ENCODE measurements at regions not wholly inside any gene's neighbourhood (a gene's known extent, or its start where the extent isn't known, plus 50 kb on each side); places are given as distances from the start of the nearest gene placed in this dataset.

DNA sequence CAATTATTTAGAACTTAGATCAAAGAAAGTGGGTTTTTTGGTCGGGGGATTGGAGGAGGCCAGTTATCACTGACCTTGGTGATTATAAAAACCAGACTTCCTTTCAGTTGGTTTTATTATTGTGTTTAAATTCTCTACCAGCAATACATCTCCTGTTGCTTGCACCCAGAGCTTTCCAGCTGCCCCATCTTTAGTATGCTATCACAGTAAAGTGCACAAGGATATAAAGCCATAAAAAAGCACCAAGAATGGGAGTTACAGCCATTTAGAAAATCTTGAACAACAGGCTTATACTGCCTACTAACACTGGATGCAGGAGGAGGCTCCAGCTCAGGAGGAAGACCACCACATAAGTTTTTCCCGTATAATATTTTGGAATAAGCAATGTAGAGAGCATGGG lies 148.7 kb upstream of the OSR1 start:
- DNase-seq = no peak
- Mint-ChIP-seq H3K9me3 (no peaks in the 10 kb centered on the region), H3K36me3 (ENCODE audit: insufficient read depth) (no peaks in the 10 kb centered on the region), H3K4me3 (no peak overlapping the region), H3K27me3 (ENCODE audit: low read depth) (peaks cover 6% of the 10 kb centered on the region), H3K4me1 (ENCODE audit: low read depth) (no peaks in the 10 kb centered on the region)
- ATAC-seq = no peak

DNA sequence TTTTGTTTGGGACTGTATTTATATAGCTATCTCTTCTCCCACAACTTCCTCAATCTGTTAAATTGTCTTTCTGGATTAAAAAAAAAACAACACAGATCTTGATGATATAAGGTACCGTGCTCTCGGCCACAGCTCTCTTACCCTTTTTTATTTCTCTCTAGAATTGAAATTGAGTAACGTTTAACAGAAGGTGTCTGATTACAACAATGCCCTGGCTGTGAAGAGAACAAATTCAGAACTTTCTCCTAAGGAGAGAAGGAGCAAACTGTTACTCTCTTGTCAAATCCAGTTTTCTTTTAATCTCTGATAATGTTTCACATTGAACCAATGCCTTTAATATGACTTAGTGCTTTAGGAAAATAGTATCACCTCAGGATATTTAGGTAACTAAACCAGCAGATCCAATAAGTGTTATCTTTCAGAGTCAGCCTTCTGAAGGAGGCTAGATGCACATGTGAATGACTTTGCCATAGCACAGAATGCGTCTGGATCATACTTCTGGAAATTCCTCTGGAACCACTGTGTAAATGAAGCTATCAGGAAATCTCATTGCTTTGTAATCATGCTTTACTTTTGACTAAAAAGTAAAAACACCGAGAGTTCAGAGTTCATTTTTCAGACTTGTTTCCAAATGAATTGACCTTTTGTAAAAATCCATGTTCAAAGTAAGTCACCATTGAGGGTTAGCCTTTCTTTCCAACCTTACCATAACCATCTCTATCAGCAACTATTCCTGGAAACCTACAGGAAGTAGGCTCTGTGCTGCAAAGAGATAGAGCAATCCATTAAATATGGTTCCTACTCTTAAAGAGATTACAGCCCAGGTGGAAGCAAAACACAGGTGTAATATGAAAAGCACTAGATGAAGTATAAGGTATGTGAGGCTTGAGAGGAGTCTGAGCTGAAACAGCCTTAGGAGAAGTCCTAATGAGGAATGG lies 147.0 kb upstream of the OSR1 start:
- H3K9me3 Mint-ChIP-seq = no peaks in the 10 kb centered on the region
- peaks cover 6% of the 10 kb centered on the region for H3K27me3 Mint-ChIP-seq (ENCODE audit: low read depth)
- no peak for DNase-seq
- no peak for ATAC-seq
- H3K4me1 Mint-ChIP-seq (ENCODE audit: low read depth) = no peaks in the 10 kb centered on the region
- H3K4me3 Mint-ChIP-seq = no peak overlapping the region
- no peaks in the 10 kb centered on the region for H3K36me3 Mint-ChIP-seq (ENCODE audit: insufficient read depth)

GRCh38 chr2:19504400-19505198 lies 146.2 kb upstream of the OSR1 start:
- Mint-ChIP-seq H3K36me3 (ENCODE audit: insufficient read depth) (no peaks in the 10 kb centered on the region), H3K9me3 (no peaks in the 10 kb centered on the region), H3K4me3 (no peak overlapping the region), H3K4me1 (ENCODE audit: low read depth) (no peaks in the 10 kb centered on the region), H3K27me3 (ENCODE audit: low read depth) (peaks cover 6% of the 10 kb centered on the region)
- DNase-seq (no peak), ATAC-seq (no peak)

DNA sequence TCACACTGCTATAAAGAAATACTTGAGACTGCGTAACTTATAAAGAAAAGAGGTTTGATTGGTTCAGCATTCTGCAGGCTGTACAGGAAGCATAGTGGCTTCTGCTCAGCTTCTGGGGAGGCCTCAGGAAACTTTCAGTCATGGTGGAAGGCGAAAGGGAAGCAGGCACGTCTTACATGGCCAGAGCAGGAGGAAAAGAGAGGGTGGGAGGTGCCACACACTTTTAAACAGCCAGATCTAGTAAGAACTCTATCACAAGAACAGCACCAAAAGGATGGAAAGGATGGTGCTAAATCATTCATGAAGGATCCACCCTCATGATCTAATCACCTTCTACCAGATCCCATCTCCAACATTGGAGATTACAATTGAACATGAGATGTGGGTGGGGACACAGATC lies 145.5 kb upstream of the OSR1 start:
- no peak for ATAC-seq
- peaks cover 6% of the 10 kb centered on the region for H3K27me3 Mint-ChIP-seq (ENCODE audit: low read depth)
- H3K4me1 Mint-ChIP-seq (ENCODE audit: low read depth) = no peaks in the 10 kb centered on the region
- no peaks in the 10 kb centered on the region for H3K36me3 Mint-ChIP-seq (ENCODE audit: insufficient read depth)
- H3K9me3 Mint-ChIP-seq = no peaks in the 10 kb centered on the region
- DNase-seq = no peak
- no peak overlapping the region for H3K4me3 Mint-ChIP-seq

DNA sequence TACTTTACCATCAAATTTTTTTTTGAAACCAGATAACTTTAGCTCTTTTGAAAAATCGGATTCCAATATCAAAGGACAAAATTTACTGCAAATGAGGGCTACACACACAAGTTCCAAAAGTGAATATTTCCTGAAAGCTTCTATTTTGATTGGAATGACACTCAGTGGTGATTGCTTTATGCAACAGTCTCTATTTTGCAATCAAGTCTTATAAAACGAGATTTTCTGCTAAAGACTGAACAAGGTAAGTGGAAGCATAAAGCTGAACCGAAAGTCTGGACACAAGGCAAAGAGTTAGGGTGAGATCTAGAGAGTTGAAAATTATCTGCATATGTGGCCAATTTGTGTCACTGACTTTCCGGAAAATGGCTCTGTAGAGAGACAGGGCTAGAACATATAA lies 145.0 kb upstream of the OSR1 start:
- H3K4me3 Mint-ChIP-seq = no peak overlapping the region
- DNase-seq = no peak
- H3K9me3 Mint-ChIP-seq = no peaks in the 10 kb centered on the region
- no peaks in the 10 kb centered on the region for H3K4me1 Mint-ChIP-seq (ENCODE audit: low read depth)
- H3K27me3 Mint-ChIP-seq (ENCODE audit: low read depth) = peaks cover 6% of the 10 kb centered on the region
- ATAC-seq = no peak
- no peaks in the 10 kb centered on the region for H3K36me3 Mint-ChIP-seq (ENCODE audit: insufficient read depth)

DNA sequence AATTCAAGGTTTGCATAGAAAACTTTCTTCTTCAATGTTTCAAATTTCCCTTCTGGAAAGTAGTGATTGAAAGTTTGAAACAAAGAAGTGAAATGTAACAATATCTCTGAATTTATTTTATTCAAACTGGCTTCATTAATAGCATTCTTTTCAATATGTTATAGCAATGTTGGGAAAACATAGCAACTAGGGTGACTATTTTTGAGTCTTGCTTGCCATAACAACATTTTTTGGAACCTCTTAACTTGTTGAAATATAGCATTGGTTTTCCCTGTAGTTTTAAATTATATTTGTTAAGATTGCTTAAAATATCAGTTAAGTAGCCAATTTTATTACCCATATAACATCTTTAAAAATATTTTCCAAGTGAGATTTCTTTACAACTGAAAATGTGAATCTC lies 141.7 kb upstream of the OSR1 start:
- Mint-ChIP-seq H3K36me3 (ENCODE audit: insufficient read depth) (no peaks in the 10 kb centered on the region), H3K4me1 (ENCODE audit: low read depth) (no peaks in the 10 kb centered on the region), H3K4me3 (no peak overlapping the region), H3K9me3 (no peaks in the 10 kb centered on the region), H3K27me3 (ENCODE audit: low read depth) (peaks cover 3% of the 10 kb centered on the region)
- DNase-seq (no peak), ATAC-seq (no peak)

DNA sequence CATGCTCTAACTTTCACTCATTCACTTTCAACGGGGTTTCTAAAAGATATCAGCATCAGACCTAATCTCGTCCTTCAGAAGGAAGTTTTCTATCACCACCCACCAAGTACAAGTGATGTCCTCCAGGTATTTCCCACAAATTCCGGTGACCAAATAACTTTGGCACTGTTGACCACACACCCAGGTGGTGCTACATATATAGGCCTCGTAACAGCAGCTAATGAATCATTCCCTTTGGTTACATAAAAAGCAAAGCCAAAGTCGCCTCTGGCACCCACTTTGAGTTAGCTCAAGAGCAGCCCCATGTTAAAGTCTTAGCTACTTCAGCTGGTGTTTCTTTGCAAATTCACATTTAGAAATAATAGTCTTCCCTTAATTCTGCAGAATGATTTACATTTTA lies 138.2 kb upstream of the OSR1 start:
- DNase-seq = no peak
- Mint-ChIP-seq H3K36me3 (ENCODE audit: insufficient read depth) (no peaks in the 10 kb centered on the region), H3K4me1 (ENCODE audit: low read depth) (no peaks in the 10 kb centered on the region), H3K27me3 (ENCODE audit: low read depth) (peaks cover 7% of the 10 kb centered on the region), H3K9me3 (no peaks in the 10 kb centered on the region), H3K4me3 (no peak overlapping the region)
- ATAC-seq = no peak

GRCh38 chr2:19494241-19494640 lies 135.8 kb upstream of the OSR1 start:
- peaks cover 23% of the 10 kb centered on the region for H3K27me3 Mint-ChIP-seq (ENCODE audit: low read depth)
- H3K4me3 Mint-ChIP-seq = no peak overlapping the region
- DNase-seq (no peak), ATAC-seq (no peak)
- no peaks in the 10 kb centered on the region for H3K36me3 Mint-ChIP-seq (ENCODE audit: insufficient read depth)
- no peaks in the 10 kb centered on the region for H3K9me3 Mint-ChIP-seq
- H3K4me1 Mint-ChIP-seq (ENCODE audit: low read depth) = no peaks in the 10 kb centered on the region

GRCh38 chr2:19491796-19492195 lies 133.4 kb upstream of the OSR1 start:
- DNase-seq (no peak), ATAC-seq (no peak)
- Mint-ChIP-seq H3K27me3 (ENCODE audit: low read depth) (peaks cover 23% of the 10 kb centered on the region), H3K4me3 (no peak overlapping the region), H3K36me3 (ENCODE audit: insufficient read depth) (no peaks in the 10 kb centered on the region), H3K4me1 (ENCODE audit: low read depth) (peaks cover 2% of the 10 kb centered on the region), H3K9me3 (no peaks in the 10 kb centered on the region)

DNA sequence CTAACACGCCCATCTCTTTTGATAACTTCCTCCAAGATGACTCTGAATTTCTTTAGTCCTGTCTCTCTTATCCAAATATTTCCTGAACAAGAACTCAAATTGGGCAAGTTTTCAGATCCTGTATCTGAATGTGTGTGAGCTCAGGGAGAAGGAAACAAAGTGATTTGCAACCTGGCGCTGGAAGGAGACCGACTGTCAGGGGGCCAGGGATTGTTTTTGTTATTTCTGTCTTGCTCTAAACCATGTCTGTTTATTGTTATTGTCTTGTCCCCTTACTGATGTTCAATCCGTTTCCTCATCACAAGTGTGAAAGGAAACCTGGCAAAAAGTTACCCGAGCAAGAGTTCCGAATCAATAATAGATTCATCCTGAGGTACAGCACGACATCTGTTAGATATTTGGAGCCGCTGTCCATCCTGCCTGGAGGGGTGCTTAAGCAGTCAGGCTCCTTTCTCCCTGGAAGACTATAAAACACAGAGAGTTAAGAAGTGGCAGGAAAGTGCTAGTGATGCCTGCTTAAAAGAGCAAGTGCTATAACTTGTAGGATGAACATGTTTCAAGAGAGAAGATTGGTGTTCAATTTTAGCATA lies 132.5 kb upstream of the OSR1 start:
- ATAC-seq = no peak
- Mint-ChIP-seq H3K27me3 (ENCODE audit: low read depth) (peaks cover 23% of the 10 kb centered on the region), H3K9me3 (no peaks in the 10 kb centered on the region), H3K4me3 (no peak overlapping the region), H3K36me3 (ENCODE audit: insufficient read depth) (no peaks in the 10 kb centered on the region), H3K4me1 (ENCODE audit: low read depth) (peaks cover 2% of the 10 kb centered on the region)
- no peak for DNase-seq

DNA sequence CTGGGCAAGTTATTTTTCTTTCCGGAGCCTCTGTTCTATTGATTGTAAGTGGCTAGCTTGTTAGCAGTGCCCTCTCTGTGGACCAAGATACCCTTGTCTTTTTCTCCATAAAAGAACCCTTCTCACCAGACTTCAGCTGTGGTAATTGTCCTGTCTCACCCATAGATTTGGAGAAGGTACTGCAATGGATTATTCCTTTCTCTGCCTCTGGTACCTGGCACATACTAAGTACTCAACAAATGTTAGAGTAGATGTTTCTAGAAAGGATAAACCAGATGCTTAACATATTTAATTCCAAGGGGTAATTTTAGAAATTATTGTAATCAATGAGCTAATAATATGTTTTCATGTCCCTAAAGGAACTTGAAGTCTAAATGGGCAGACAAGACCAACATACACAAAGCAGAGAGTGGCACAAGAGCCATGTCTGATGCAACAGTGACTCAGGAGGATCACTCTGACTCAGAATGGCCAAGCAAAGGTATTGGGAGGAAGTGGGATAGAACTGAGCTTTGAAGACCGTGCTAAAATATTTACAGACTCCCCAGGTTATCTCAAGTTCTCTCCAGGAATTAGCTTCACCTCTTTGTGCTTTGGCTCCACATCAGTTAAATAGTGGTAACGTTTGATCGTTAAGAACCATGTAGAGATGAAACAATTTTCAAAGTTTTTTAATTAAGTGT lies 129.7 kb upstream of the OSR1 start:
- Mint-ChIP-seq H3K36me3 (ENCODE audit: insufficient read depth) (no peaks in the 10 kb centered on the region), H3K4me1 (ENCODE audit: low read depth) (peaks cover 2% of the 10 kb centered on the region), H3K4me3 (no peak overlapping the region), H3K27me3 (ENCODE audit: low read depth) (peaks cover 20% of the 10 kb centered on the region), H3K9me3 (no peaks in the 10 kb centered on the region)
- DNase-seq (no peak), ATAC-seq (no peak)

DNA sequence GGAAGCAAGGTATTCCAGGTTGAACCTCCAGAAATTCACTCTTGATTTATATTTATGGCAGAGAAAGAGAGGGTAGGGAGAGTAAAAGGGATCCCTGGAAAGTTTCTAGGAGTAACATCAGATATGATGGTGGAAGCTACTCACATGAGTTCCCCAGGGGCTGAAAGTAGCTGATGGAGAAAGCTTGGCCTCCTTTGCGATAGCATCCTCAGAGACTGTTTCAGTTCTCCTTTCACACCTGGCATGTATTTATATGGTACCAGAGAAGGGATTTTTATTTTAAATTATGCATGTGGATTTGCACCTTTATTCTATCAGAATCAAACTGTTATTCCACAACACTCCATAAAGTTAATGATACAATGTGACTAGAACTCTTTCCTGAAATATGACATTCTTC lies 126.3 kb upstream of the OSR1 start:
- peaks cover 2% of the 10 kb centered on the region for H3K4me1 Mint-ChIP-seq (ENCODE audit: low read depth)

GRCh38 chr2:19480673-19481072 lies 122.2 kb upstream of the OSR1 start:
- Mint-ChIP-seq H3K9me3 (no peaks in the 10 kb centered on the region), H3K4me3 (no peak overlapping the region), H3K27me3 (ENCODE audit: low read depth) (peaks cover 6% of the 10 kb centered on the region), H3K36me3 (ENCODE audit: insufficient read depth) (no peaks in the 10 kb centered on the region), H3K4me1 (ENCODE audit: low read depth) (no peaks in the 10 kb centered on the region)
- ATAC-seq (no peak), DNase-seq (no peak)

More for the DNA sequence above, 126.3 kb upstream of the OSR1 start:
- H3K27me3 Mint-ChIP-seq (ENCODE audit: low read depth) = peaks cover 9% of the 10 kb centered on the region
- H3K36me3 Mint-ChIP-seq (ENCODE audit: insufficient read depth) = no peaks in the 10 kb centered on the region
- H3K9me3 Mint-ChIP-seq = no peaks in the 10 kb centered on the region
- DNase-seq = no peak
- H3K4me3 Mint-ChIP-seq = no peak overlapping the region
- ATAC-seq = no peak

GRCh38 chr2:19479666-19480065 lies 121.2 kb upstream of the OSR1 start:
- H3K4me1 Mint-ChIP-seq (ENCODE audit: low read depth) = peaks cover 4% of the 10 kb centered on the region
- H3K36me3 Mint-ChIP-seq (ENCODE audit: insufficient read depth) = no peaks in the 10 kb centered on the region
- peaks cover 6% of the 10 kb centered on the region for H3K27me3 Mint-ChIP-seq (ENCODE audit: low read depth)
- DNase-seq = no peak
- no peak overlapping the region for H3K4me3 Mint-ChIP-seq
- no peak for ATAC-seq
- no peaks in the 10 kb centered on the region for H3K9me3 Mint-ChIP-seq
